Epidermal melanocyte (primary cell): ENCODE measurements at regions not wholly inside any gene's neighbourhood (a gene's known extent, or its start where the extent isn't known, plus 50 kb on each side); places are given as distances from the start of the nearest gene placed in this dataset.
"Not testable (repeated sequence)": the region's sequence is repeated elsewhere in the genome, so short reads cannot be mapped to it uniquely, and the experiment has no call there.

ENCODE experiments used
- DNase-seq: peaks from one replicate; pipeline ENCODE4 v3.0.0; 2011; ENCODE audit warnings: low spot score; ENCODE audit not compliant: insufficient read length

- no peak for DNase-seq
Measured at GRCh38 chr4:134735901-134736300, 534.3 kb upstream of the PABPC4L start.

- no peak for DNase-seq
Measured at GRCh38 chr4:134727696-134728095, 526.1 kb upstream of the PABPC4L start.

GRCh38 chr4:134722306-134722705 lies 520.7 kb upstream of the PABPC4L start:
- DNase-seq: no peak

- no peak for DNase-seq
Measured at GRCh38 chr4:134720030-134720429, 518.4 kb upstream of the PABPC4L start.

GRCh38 chr4:134708616-134709015 lies 507.0 kb upstream of the PABPC4L start:
- DNase-seq: no peak

- DNase-seq: no peak
Measured at GRCh38 chr4:134708026-134708425, 506.4 kb upstream of the PABPC4L start.

GRCh38 chr4:134702374-134702773 lies 500.8 kb upstream of the PABPC4L start:
- DNase-seq: no peak

- DNase-seq: no peak
Measured at GRCh38 chr4:134700251-134700650, 498.7 kb upstream of the PABPC4L start.

- DNase-seq: not testable (repeated sequence)
Measured at GRCh38 chr4:134698831-134699230, 497.2 kb upstream of the PABPC4L start.

- DNase-seq: no peak
Measured at GRCh38 chr4:134695433-134695832, 493.8 kb upstream of the PABPC4L start.

- no peak for DNase-seq
Measured at GRCh38 chr4:134691915-134692314, 490.3 kb upstream of the PABPC4L start.

- DNase-seq: no peak
Measured at GRCh38 chr4:134687646-134688628, 486.3 kb upstream of the PABPC4L start.

- DNase-seq: no peak
Measured at GRCh38 chr4:134677209-134677814, 475.7 kb upstream of the PABPC4L start.

- DNase-seq: no peak
Measured at GRCh38 chr4:134668237-134668636, 466.6 kb upstream of the PABPC4L start.

GRCh38 chr4:134666640-134667039 lies 465.1 kb upstream of the PABPC4L start:
- DNase-seq: no peak

GRCh38 chr4:134665429-134665828 lies 463.8 kb upstream of the PABPC4L start:
- DNase-seq: no peak

- no peak for DNase-seq
Measured at GRCh38 chr4:134663742-134664141, 462.2 kb upstream of the PABPC4L start.

- DNase-seq: no peak
Measured at GRCh38 chr4:134650461-134650860, 448.9 kb upstream of the PABPC4L start.

GRCh38 chr4:134645778-134646177 lies 444.2 kb upstream of the PABPC4L start:
- no peak for DNase-seq

GRCh38 chr4:134636338-134637051 lies 434.9 kb upstream of the PABPC4L start:
- no peak for DNase-seq

- DNase-seq: no peak
Measured at GRCh38 chr4:134634301-134634700, 432.7 kb upstream of the PABPC4L start.

- DNase-seq: no peak
Measured at GRCh38 chr4:134632056-134632455, 430.5 kb upstream of the PABPC4L start.
